NT2/D1 (cell line): ENCODE measurements at regions not wholly inside any gene's neighbourhood (a gene's known extent, or its start where the extent isn't known, plus 50 kb on each side); places are given as distances from the start of the nearest gene placed in this dataset.

ENCODE experiments used
- DNase-seq: peaks from one replicate; pipeline ENCODE4 v3.0.0-alpha.2; 2011; ENCODE audit warnings: low read depth, low spot score
- H3K27me3 ChIP-seq: 2 replicates; pipeline ENCODE4 v1.6.0; 2011; ENCODE audit warnings: mild to moderate bottlenecking; ENCODE audit not compliant: insufficient read length, insufficient read depth
- H3K36me3 ChIP-seq: 2 replicates; pipeline ENCODE4 v1.6.1; 2011; ENCODE audit warnings: mild to moderate bottlenecking, low read length, mixed read lengths; ENCODE audit not compliant: insufficient read depth, insufficient read length
- H3K4me1 ChIP-seq: 2 replicates; pipeline ENCODE4 v1.5.1; 2011; ENCODE audit not compliant: insufficient read depth, insufficient read length
- H3K4me3 ChIP-seq: 2 replicates; pipeline ENCODE4 v1.5.1; 2011; ENCODE audit warnings: low read depth; ENCODE audit not compliant: insufficient read length
- H3K9ac ChIP-seq: 2 replicates; pipeline ENCODE4 v1.6.0; 2011; ENCODE audit warnings: low read depth; ENCODE audit not compliant: insufficient read length
- H3K9me3 ChIP-seq: 2 replicates; pipeline ENCODE4 v1.5.1; 2011; ENCODE audit warnings: mild to moderate bottlenecking, low read length; ENCODE audit not compliant: insufficient read depth
- SUZ12 ChIP-seq: IDR thresholded peaks from 2 replicates; pipeline ENCODE4 v1.6.1; 2011; ENCODE audit not compliant: insufficient read length, insufficient read depth; ENCODE audit errors: extremely low read depth
- YY1 ChIP-seq: IDR thresholded peaks from 2 replicates; pipeline ENCODE4 v1.6.1; 2011; ENCODE audit not compliant: insufficient read length, insufficient read depth
- ZNF274 ChIP-seq: IDR thresholded peaks from 2 replicates; pipeline ENCODE4 v1.6.1; 2011; ENCODE audit warnings: mild to moderate bottlenecking, low read depth, low read length

- Histone ChIP-seq H3K9ac (no peak overlapping the region), H3K4me1 (no peaks in the 10 kb centered on the region), H3K36me3 (no peaks in the 10 kb centered on the region), H3K27me3 (no peaks in the 10 kb centered on the region), H3K9me3 (peaks cover 5% of the 10 kb centered on the region; the same call in 1 of the 2 replicates), H3K4me3 (no peak overlapping the region)
- DNase-seq = no peak
- no peak for TF ChIP-seq YY1
- TF ChIP-seq SUZ12 = no peak
- TF ChIP-seq ZNF274 = no peak
Observed at GRCh38 chr11:130771708-130772107, 144.6 kb downstream of the SNX19 start.

- Histone ChIP-seq H3K9me3 (peaks cover 3% of the 10 kb centered on the region; the same call in 1 of the 2 replicates), H3K4me3 (no peak overlapping the region), H3K27me3 (no peaks in the 10 kb centered on the region), H3K9ac (no peak overlapping the region), H3K36me3 (no peaks in the 10 kb centered on the region), H3K4me1 (no peaks in the 10 kb centered on the region)
- TF ChIP-seq ZNF274 (no peak), YY1 (no peak), SUZ12 (no peak)
- no peak for DNase-seq
Observed at GRCh38 chr11:130772266-130773227, 143.7 kb downstream of the SNX19 start.

GRCh38 chr11:130773244-130773820, 142.9 kb downstream of the SNX19 start:
- Histone ChIP-seq H3K27me3 (no peaks in the 10 kb centered on the region), H3K4me1 (no peaks in the 10 kb centered on the region), H3K9me3 (no peaks in the 10 kb centered on the region; the same call in 1 of the 2 replicates), H3K36me3 (no peaks in the 10 kb centered on the region), H3K4me3 (no peak overlapping the region), H3K9ac (no peak overlapping the region)
- no peak for DNase-seq
- TF ChIP-seq SUZ12 = no peak
- no peak for TF ChIP-seq ZNF274
- no peak for TF ChIP-seq YY1

- H3K4me1 ChIP-seq = no peaks in the 10 kb centered on the region
- DNase-seq = no peak
- H3K27me3 ChIP-seq = no peaks in the 10 kb centered on the region
- no peaks in the 10 kb centered on the region for H3K9me3 ChIP-seq
- no peak overlapping the region for H3K4me3 ChIP-seq
- no peaks in the 10 kb centered on the region for H3K36me3 ChIP-seq
- no peak overlapping the region for H3K9ac ChIP-seq
- no peak for TF ChIP-seq ZNF274
- no peak for TF ChIP-seq SUZ12
- no peak for TF ChIP-seq YY1
Observed at GRCh38 chr11:130774703-130775102, 141.6 kb downstream of the SNX19 start.

GRCh38 chr11:130775306-130776060, 140.8 kb downstream of the SNX19 start:
- TF ChIP-seq YY1 (no peak), ZNF274 (no peak), SUZ12 (no peak)
- no peak overlapping the region for H3K9ac ChIP-seq
- no peaks in the 10 kb centered on the region for H3K27me3 ChIP-seq
- H3K4me3 ChIP-seq = no peak overlapping the region
- no peaks in the 10 kb centered on the region for H3K4me1 ChIP-seq
- no peaks in the 10 kb centered on the region for H3K9me3 ChIP-seq
- H3K36me3 ChIP-seq = no peaks in the 10 kb centered on the region
- no peak for DNase-seq

GRCh38 chr11:130776061-130776419, 140.2 kb downstream of the SNX19 start:
- DNase-seq = no peak
- Histone ChIP-seq H3K27me3 (no peaks in the 10 kb centered on the region), H3K9ac (no peak overlapping the region), H3K4me3 (no peak overlapping the region), H3K9me3 (no peaks in the 10 kb centered on the region), H3K36me3 (no peaks in the 10 kb centered on the region), H3K4me1 (no peaks in the 10 kb centered on the region)
- TF ChIP-seq ZNF274 = no peak
- no peak for TF ChIP-seq YY1

GRCh38 chr11:130778026-130778425, 138.3 kb downstream of the SNX19 start:
- H3K9ac ChIP-seq = no peak overlapping the region
- no peak for TF ChIP-seq SUZ12
- no peak for TF ChIP-seq ZNF274
- no peak for TF ChIP-seq YY1
- no peak for DNase-seq
- no peaks in the 10 kb centered on the region for H3K27me3 ChIP-seq
- no peaks in the 10 kb centered on the region for H3K9me3 ChIP-seq
- H3K4me3 ChIP-seq = no peak overlapping the region
- H3K36me3 ChIP-seq = no peaks in the 10 kb centered on the region
- no peaks in the 10 kb centered on the region for H3K4me1 ChIP-seq
